IMR-90 (cell line): ENCODE measurements at regions not wholly inside any gene's neighbourhood (a gene's known extent, or its start where the extent isn't known, plus 50 kb on each side); places are given as distances from the start of the nearest gene placed in this dataset.

Experiments
- ATAC-seq: fragments of 200-7000 bp; cut with Tn5 transposase; 2 replicates; pipeline ENCODE4 v1.9.1; 2020; ENCODE audit warnings: low read depth, mild to moderate bottlenecking, moderate library complexity
- BruUV-seq: library from RNA; stranded (reverse); fragments of 400-500 nt; replicated peaks from 2 replicates; lab custom pipeline; 2021; lab: Mats Ljungman, UMichigan
- CTCF ChIA-PET: fragments of 300-600 bp; formaldehyde crosslinking; extraction: SDS; loops from one replicate; lab custom pipeline; 2021; ENCODE audit warnings: antibody characterized with exemption; lab: Yijun Ruan, JAX
- POLR2A ChIA-PET: fragments of 300-600 bp; sonication (Branson Sonifier 250); formaldehyde crosslinking; loops from one replicate; lab custom pipeline; 2022; ENCODE audit warnings: antibody characterized with exemption; ENCODE audit not compliant: unreplicated experiment; lab: Charles Lee
- DNase-seq: peaks from one replicate; pipeline ENCODE4 v3.0.0; 2013
- H2AFZ ChIP-seq: replicated peaks from 2 replicates; pipeline ENCODE3; 2013; ENCODE audit warnings: low read length, mild to moderate bottlenecking; ENCODE audit not compliant: poor library complexity
- H2AK5ac ChIP-seq: 2 replicates; pipeline ENCODE4 v1.6.1; 2013; ENCODE audit warnings: low read depth, low read length, inconsistent platforms
- H2AK9ac ChIP-seq: replicated peaks from 2 replicates; pipeline ENCODE3; 2013; ENCODE audit warnings: mild to moderate bottlenecking, low read depth, low read length, moderate library complexity; ENCODE audit not compliant: poor library complexity
- H2BK120ac ChIP-seq: 2 replicates; pipeline ENCODE4 v1.6.1; 2013; ENCODE audit warnings: low read depth, low read length, inconsistent platforms
- H2BK15ac ChIP-seq: 3 replicates; pipeline ENCODE4 v1.6.1; 2013; ENCODE audit warnings: low read depth, low read length, inconsistent platforms
- H2BK20ac ChIP-seq: 2 replicates; pipeline ENCODE4 v1.6.1; 2013; ENCODE audit warnings: low read depth, mild to moderate bottlenecking, inconsistent platforms, low read length, moderate library complexity
- H2BK5ac ChIP-seq: 2 replicates; pipeline ENCODE4 v1.6.1; 2013; ENCODE audit warnings: mild to moderate bottlenecking, low read depth, low read length, inconsistent platforms; ENCODE audit not compliant: poor library complexity, severe bottlenecking
- H3K14ac ChIP-seq: replicated peaks from 2 replicates; pipeline ENCODE4 v1.6.1; 2013; ENCODE audit warnings: low read depth, low read length, inconsistent platforms
- H3K18ac ChIP-seq: 2 replicates; pipeline ENCODE4 v1.6.1; 2013; ENCODE audit warnings: low read depth, low read length, control low read depth
- H3K23ac ChIP-seq: 2 replicates; pipeline ENCODE4 v1.6.1; 2013; ENCODE audit warnings: low read depth, low read length, inconsistent platforms
- H3K27ac ChIP-seq: 2 replicates; pipeline ENCODE4 v1.5.1; 2013; ENCODE audit warnings: mild to moderate bottlenecking, control low read depth, low read length; ENCODE audit not compliant: insufficient read depth
- H3K27me3 ChIP-seq: 2 replicates; pipeline ENCODE4 v1.6.1; 2013; ENCODE audit warnings: low read length; ENCODE audit not compliant: control insufficient read depth, insufficient read depth
- H3K36me3 ChIP-seq: 2 replicates; pipeline ENCODE4 v1.6.1; 2013; ENCODE audit warnings: low read length, mixed read lengths; ENCODE audit not compliant: control insufficient read depth, insufficient read depth
- H3K4ac ChIP-seq: 2 replicates; pipeline ENCODE4 v1.6.1; 2013; ENCODE audit warnings: low read depth, low read length, inconsistent platforms
- H3K4me1 ChIP-seq: 2 replicates; pipeline ENCODE4 v1.6.1; 2013; ENCODE audit warnings: low read length, mixed read lengths; ENCODE audit not compliant: control insufficient read depth, insufficient read depth
- H3K4me2 ChIP-seq: 2 replicates; pipeline ENCODE4 v1.6.1; 2013; ENCODE audit warnings: low read depth, mild to moderate bottlenecking, control low read depth, low read length, moderate library complexity
- H3K4me3 ChIP-seq: 2 replicates; pipeline ENCODE4 v1.5.1; 2013; ENCODE audit warnings: low read depth, mild to moderate bottlenecking, control low read depth, low read length, moderate library complexity; ENCODE audit not compliant: insufficient read depth
- H3K56ac ChIP-seq: 2 replicates; pipeline ENCODE4 v1.6.1; 2013; ENCODE audit warnings: low read length, inconsistent platforms; ENCODE audit not compliant: insufficient read depth; ENCODE audit errors: extremely low read depth
- H3K79me1 ChIP-seq, 2 experiments: 2 replicates each; pipeline ENCODE4 v1.6.1; 2013; ENCODE audit warnings: low read length in 2 of 2, inconsistent platforms in 1 of 2, low read depth in 1 of 2
- H3K9ac ChIP-seq: 2 replicates; pipeline ENCODE4 v1.6.1; 2013; ENCODE audit warnings: low read depth, low read length, control low read depth
- H3K9me1 ChIP-seq: 2 replicates; pipeline ENCODE4 v1.6.1; 2013; ENCODE audit warnings: low read length, inconsistent platforms; ENCODE audit not compliant: insufficient read depth
- H3K9me3 ChIP-seq: 2 replicates; pipeline ENCODE4 v1.6.1; 2013; ENCODE audit warnings: low read length; ENCODE audit not compliant: control insufficient read depth, insufficient read depth
- H4K20me1 ChIP-seq: 2 replicates; pipeline ENCODE4 v1.6.1; 2013; ENCODE audit warnings: low read length, inconsistent platforms; ENCODE audit not compliant: insufficient read depth
- H4K5ac ChIP-seq: 2 replicates; pipeline ENCODE4 v1.6.1; 2013; ENCODE audit warnings: mild to moderate bottlenecking, low read depth, low read length, control low read depth
- H4K8ac ChIP-seq, 2 experiments: 2 replicates each; pipeline ENCODE4 v1.6.1; 2013; ENCODE audit warnings: low read depth in 2 of 2, low read length in 2 of 2, control low read depth in 1 of 2, inconsistent platforms in 1 of 2
- H4K91ac ChIP-seq: 2 replicates; pipeline ENCODE4 v1.6.1; 2013; ENCODE audit warnings: low read depth, low read length, inconsistent platforms; ENCODE audit not compliant: insufficient read depth
- ELK1 ChIP-seq: fragments of 150-350 bp; IDR thresholded peaks from 2 replicates; pipeline ENCODE4 v1.6.1; 2016; ENCODE audit warnings: low read depth, mild to moderate bottlenecking, low read length, moderate library complexity, borderline replicate concordance
- MAFK ChIP-seq: IDR thresholded peaks from 2 replicates; pipeline ENCODE4 v1.6.1; 2012; ENCODE audit warnings: low read depth, low read length, improper control_type of control experiment
- RCOR1 ChIP-seq: IDR thresholded peaks from 2 replicates; pipeline ENCODE4 v1.6.1; 2012; ENCODE audit warnings: mild to moderate bottlenecking, low read length, improper control_type of control experiment; ENCODE audit not compliant: insufficient replicate concordance
- dilution Hi-C: fragments of 300-500 bp; cut with HindIII; formaldehyde crosslinking; loops from one replicate; pipeline ENCODE4 v1.14.3; 2018; ENCODE audit warnings: low sequenced_read_pairs; ENCODE audit not compliant: unreplicated experiment
- in situ Hi-C: fragments of 300-500 bp; cut with MboI; formaldehyde crosslinking; loops from 3 replicates; pipeline ENCODE4 v1.14.3; 2019; ENCODE audit warnings: low sequenced_read_pairs, inconsistent platforms, mixed read lengths
- intact Hi-C: fragments of 100-400 bp; cut with micrococcal nuclease; formaldehyde crosslinking; loops from 2 replicates; pipeline ENCODE4 v1.10.0; 2022

GRCh38 chr3:159169828-159170227 lies 368.0 kb downstream of the MFSD1 start:
- Histone ChIP-seq H2AK9ac (no peak overlapping the region), H3K9ac (no peak overlapping the region), H3K56ac (no peak overlapping the region), H4K20me1 (no peaks in the 10 kb centered on the region), H4K91ac (peak overlapping the region; percentile 37; the same call in 1 of the 2 replicates), H3K18ac (peak overlapping the region; percentile 35; the same call in 1 of the 2 replicates), H4K8ac (no peak overlapping the region), H3K4me1 (0 out of 2 replicates have a peak, but pooled peaks cover 2% of the 10 kb centered on the region), H3K27me3 (no peaks in the 10 kb centered on the region), H3K4me2 (peak overlapping the region; percentile 31; the same call in 1 of the 2 replicates), H3K4ac (no peak overlapping the region; the same call in 1 of the 2 replicates), H2AFZ (no peak overlapping the region), H3K4me3 (no peak overlapping the region), H2BK5ac (peak overlapping the region; percentile 72), H3K9me1 (no peaks in the 10 kb centered on the region), H3K23ac (0 out of 2 replicates have a peak overlapping the region, but pooled peaks have one; percentile 27), H2BK120ac (peak overlapping the region; percentile 60; the same call in 1 of the 2 replicates), H2AK5ac (no peak overlapping the region), H3K9me3 (no peaks in the 10 kb centered on the region), H3K36me3 (no peaks in the 10 kb centered on the region), H4K5ac (peak overlapping the region; percentile 31; the same call in 1 of the 2 replicates), H3K79me1 (no peaks in the 10 kb centered on the region), H3K27ac (no peak overlapping the region), H2BK20ac (peak overlapping the region; percentile 76; the same call in 1 of the 2 replicates), H3K14ac (0 out of 2 replicates have a peak overlapping the region, but pooled peaks have one; percentile 13), H2BK15ac (peak overlapping the region; percentile 86; the same call in 1 of the 3 replicates)
- TF ChIP-seq RCOR1: no peak
- no peak for TF ChIP-seq MAFK
- no peak for TF ChIP-seq ELK1
- DNase-seq: peak; percentile 53
- in situ Hi-C loops (no loop called here), dilution Hi-C loops (no loop called here), intact Hi-C loops (no loop called here)
- CTCF ChIA-PET: interaction anchor here (0.6 to 1.3 kb wide), 2 partner anchors 11 to 471 kb away, joined by 3 read pairs; no protein-coding TSS in a partner anchor
- POLR2A ChIA-PET: interaction anchor here (0.6 kb wide), 1 partner anchor 28 kb away, joined by 3 read pairs; no protein-coding TSS in a partner anchor
- no TSS peak for BruUV-seq
- ATAC-seq: peak; percentile 77
